GM12878 (cell line): ENCODE measurements at regions not wholly inside any gene's neighbourhood (a gene's known extent, or its start where the extent isn't known, plus 50 kb on each side); places are given as distances from the start of the nearest gene placed in this dataset.

Experiments used
- ATAC-seq: fragments of 200-7000 bp; cut with Tn5 transposase; 3 replicates; pipeline ENCODE4 v1.9.1; 2020; ENCODE audit warnings: mild to moderate bottlenecking, moderate library complexity
- BruUV-seq: library from RNA; stranded (reverse); fragments of 400-500 nt; replicated peaks from 2 replicates; lab custom pipeline; 2021; lab: Mats Ljungman, UMichigan
- CTCF ChIA-PET: fragments of 300-600 bp; sonication (Branson Sonifier 250); formaldehyde crosslinking; extraction: SDS; loops from one replicate; lab custom pipeline; 2021; ENCODE audit warnings: inconsistent platforms; lab: Yijun Ruan, JAX
- POLR2A ChIA-PET: fragments of 350-600 bp; formaldehyde crosslinking; extraction: SDS; loops from one replicate; lab custom pipeline; 2021; ENCODE audit warnings: inconsistent platforms; lab: Charles Lee
- RAD21 ChIA-PET: fragments of 300-600 bp; sonication (Branson Sonifier 250); formaldehyde crosslinking; loops from one replicate; lab custom pipeline; 2023; ENCODE audit warnings: antibody characterized with exemption; ENCODE audit not compliant: unreplicated experiment; lab: Charles Lee
- SMC1A ChIA-PET: fragments of 300-600 bp; sonication (Branson Sonifier 250); formaldehyde crosslinking; loops from one replicate; lab custom pipeline; 2023; ENCODE audit not compliant: unreplicated experiment, uncharacterized antibody; lab: Charles Lee
- DNase-seq: peaks from one replicate; pipeline ENCODE4 v3.0.0-alpha.2; 2011; ENCODE audit warnings: low read depth, low spot score
- FAIRE-seq: peaks from 3 replicates; lab custom pipeline; 2011; peaks lifted over from hg19 to GRCh38; lab: Jason Lieb, UNC
- H2AFZ ChIP-seq: 2 replicates; pipeline ENCODE4 v1.6.0; 2011; ENCODE audit warnings: low read depth, low read length, control low read depth; ENCODE audit not compliant: control insufficient read depth
- H3K27ac ChIP-seq: 2 replicates; pipeline ENCODE4 v1.5.1; 2011; ENCODE audit warnings: control low read depth; ENCODE audit not compliant: control insufficient read depth, insufficient read depth
- H3K27me3 ChIP-seq, 2 experiments: replicated peaks in 1 of 2; 2 replicates each; pipeline versions ENCODE4 v1.6.0 to v1.6.1; 2011; ENCODE audit warnings: low read length in 1 of 2; ENCODE audit not compliant: control insufficient read depth in 2 of 2, insufficient read depth in 2 of 2
- H3K36me3 ChIP-seq, 2 experiments: 2 replicates each; pipeline ENCODE4 v1.5.1; 2011; ENCODE audit warnings: low read length in 1 of 2; ENCODE audit not compliant: control insufficient read depth in 2 of 2, insufficient read depth in 2 of 2
- H3K4me1 ChIP-seq: 2 replicates; pipeline ENCODE4 v1.6.1; 2011; ENCODE audit warnings: mild to moderate bottlenecking, low read length, moderate library complexity, mixed read lengths; ENCODE audit not compliant: control insufficient read depth, insufficient read depth
- H3K4me2 ChIP-seq: 2 replicates; pipeline ENCODE4 v1.6.0; 2011; ENCODE audit warnings: control low read depth; ENCODE audit not compliant: control insufficient read depth, insufficient read depth
- H3K4me3 ChIP-seq: fragments of 200-600 bp; sonication (generic); 2 replicates; pipeline ENCODE4 v1.5.1; 2016
- H3K79me2 ChIP-seq: 2 replicates; pipeline ENCODE4 v1.6.0; 2011; ENCODE audit warnings: low read length; ENCODE audit not compliant: control insufficient read depth, insufficient read depth
- H3K9ac ChIP-seq: 2 replicates; pipeline ENCODE4 v1.8.0; 2011; ENCODE audit warnings: low read length, control low read depth, mixed read lengths; ENCODE audit not compliant: control insufficient read depth, insufficient read depth
- H3K9me3 ChIP-seq: replicated peaks from 3 replicates; pipeline ENCODE4 v1.5.1; 2011; ENCODE audit warnings: mild to moderate bottlenecking, low read length; ENCODE audit not compliant: control insufficient read depth, insufficient read depth
- H4K20me1 ChIP-seq: 2 replicates; pipeline ENCODE4 v1.6.0; 2011; ENCODE audit not compliant: control insufficient read depth, insufficient read depth
- BCL11A ChIP-seq: IDR thresholded peaks from 2 replicates; pipeline ENCODE4 v1.6.1; 2011; ENCODE audit warnings: low read depth, low read length
- ETV6 ChIP-seq, 2 experiments: fragments of 450-650 bp in 1 of 2; IDR thresholded peaks in 1 of 2; conservative IDR thresholded peaks in 1 of 2; 2 replicates each; pipeline ENCODE4 v1.6.1; 2014; ENCODE audit warnings: antibody characterized with exemption in 1 of 2, borderline replicate concordance in 1 of 2, low read depth in 1 of 2, mild to moderate bottlenecking in 1 of 2, moderate library complexity in 1 of 2
- KAT2A ChIP-seq: conservative IDR thresholded peaks from 2 replicates; pipeline ENCODE4 v1.6.1; 2011; ENCODE audit warnings: low read depth, low read length; ENCODE audit not compliant: control insufficient read depth
- MEF2A ChIP-seq: IDR thresholded peaks from 2 replicates; pipeline ENCODE4 v1.6.1; 2011; ENCODE audit warnings: low read depth, mild to moderate bottlenecking, low read length, moderate library complexity; ENCODE audit not compliant: insufficient read depth
- MTA2 ChIP-seq: fragments of 450-650 bp; IDR thresholded peaks from 2 replicates; pipeline ENCODE4 v1.6.1; 2016; ENCODE audit warnings: low read depth, mild to moderate bottlenecking, moderate library complexity
- MTA3 ChIP-seq: IDR thresholded peaks from 2 replicates; pipeline ENCODE4 v1.6.1; 2012; ENCODE audit warnings: low read length, inconsistent platforms, borderline replicate concordance
- MYC ChIP-seq: IDR thresholded peaks from 2 replicates; pipeline ENCODE4 v1.6.1; 2011; ENCODE audit warnings: mild to moderate bottlenecking, low read length, moderate library complexity, inconsistent platforms; ENCODE audit not compliant: insufficient read depth, insufficient replicate concordance, insufficient read length, severe bottlenecking
- NFYA ChIP-seq: IDR thresholded peaks from 2 replicates; pipeline ENCODE4 v1.6.1; 2011; ENCODE audit warnings: low read depth, mild to moderate bottlenecking, low read length, improper control_type of control experiment, borderline replicate concordance
- NR2C2 ChIP-seq: IDR thresholded peaks from 2 replicates; pipeline ENCODE4 v1.6.1; 2011; ENCODE audit warnings: borderline replicate concordance, low read depth; ENCODE audit not compliant: control insufficient read depth, insufficient read length
- RAD51 ChIP-seq: fragments of 450-650 bp; IDR thresholded peaks from 2 replicates; pipeline ENCODE4 v1.6.1; 2016; ENCODE audit warnings: moderate library complexity, mild to moderate bottlenecking, inconsistent platforms
- SMARCA5 ChIP-seq: fragments of 450-650 bp; IDR thresholded peaks from 2 replicates; pipeline ENCODE4 v1.6.1; 2017; ENCODE audit warnings: mild to moderate bottlenecking
- SP1 ChIP-seq: IDR thresholded peaks from one replicate; pipeline ENCODE4 v1.6.1; 2011; ENCODE audit warnings: low read depth, low read length
- TBL1XR1 ChIP-seq: IDR thresholded peaks from 2 replicates; pipeline ENCODE4 v1.6.1; 2012; ENCODE audit warnings: low read depth, low read length, improper control_type of control experiment
- TCF3 ChIP-seq: IDR thresholded peaks from 2 replicates; pipeline ENCODE4 v1.6.1; 2012; ENCODE audit warnings: low read depth, mild to moderate bottlenecking, low read length, borderline replicate concordance; ENCODE audit not compliant: insufficient read depth
- USF2 ChIP-seq: IDR thresholded peaks from 2 replicates; pipeline ENCODE4 v1.6.1; 2011; ENCODE audit warnings: low read depth, low read length, improper control_type of control experiment, borderline replicate concordance
- ZBTB40 ChIP-seq: fragments of 450-650 bp; IDR thresholded peaks from 2 replicates; pipeline ENCODE4 v1.6.1; 2016; ENCODE audit warnings: mild to moderate bottlenecking, moderate library complexity, borderline replicate concordance
- ZNF274 ChIP-seq: IDR thresholded peaks from one replicate; pipeline ENCODE4 v1.8.0; 2011; ENCODE audit not compliant: insufficient read length, insufficient read depth
- WGBS: methylation state at CpG from one replicate; pipeline ENCODE4 v1.1.6; 2016; ENCODE audit warnings: low lambda C conversion rate; ENCODE audit not compliant: insufficient replicate concordance, insufficient coverage; ENCODE audit errors: missing lambda C conversion rate; 5-methylcytosine and 5-hydroxymethylcytosine counted together
- in situ Hi-C: fragments of 300-500 bp; cut with MboI; formaldehyde crosslinking; loops from 9 replicates; pipeline ENCODE4 v1.14.3; 2018; ENCODE audit warnings: mixed read lengths
- intact Hi-C: fragments of 100-400 bp; cut with micrococcal nuclease; formaldehyde crosslinking; loops from one replicate; pipeline ENCODE4 v1.14.2; 2022; ENCODE audit not compliant: unreplicated experiment

DNA sequence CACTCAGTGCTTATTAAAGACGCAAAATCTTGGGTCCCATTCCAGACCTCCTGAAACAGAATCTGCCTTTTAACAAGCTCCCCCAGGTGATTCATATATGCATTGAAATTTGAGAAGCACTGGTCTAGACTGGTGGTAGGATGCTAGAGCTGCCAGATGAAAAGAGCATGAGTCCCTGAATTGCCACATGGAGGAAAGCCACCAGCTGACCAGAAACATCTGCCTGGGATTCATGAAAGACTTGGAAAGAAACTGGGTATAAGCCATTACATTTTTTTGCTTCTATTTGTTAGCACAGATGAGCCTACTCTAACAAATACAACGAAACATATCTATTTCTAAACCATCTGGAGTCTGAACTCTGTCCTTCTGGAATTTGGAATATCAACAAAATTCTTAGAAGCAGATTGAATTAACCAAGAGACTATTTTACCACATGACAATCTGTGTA is 228.9 kb downstream of the RBM43 start:
- BruUV-seq = no TSS peak
- 19% methylated on average over 2 of the region's 2 CpGs for WGBS
- in situ Hi-C loops = no loop called here
- DNase-seq = no peak
- Histone ChIP-seq H3K4me2 (no peak overlapping the region), H3K9me3 (no peaks in the 10 kb centered on the region), H3K4me3 (no peak overlapping the region), H3K4me1 (no peaks in the 10 kb centered on the region), H2AFZ (no peak overlapping the region), H4K20me1 (no peaks in the 10 kb centered on the region), H3K27me3 (no peaks in the 10 kb centered on the region), H3K79me2 (no peaks in the 10 kb centered on the region), H3K27ac (no peak overlapping the region), H3K9ac (no peak overlapping the region), H3K36me3 (no peaks in the 10 kb centered on the region)
- intact Hi-C loops = no loop called here
- ChIA-PET RAD21 (no interaction called here), POLR2A (no interaction called here), CTCF (interaction anchor here (1.2 to 2.0 kb wide), 4 partner anchors 10 to 167 kb away, joined by 3 to 5 read pairs (median 3); no protein-coding TSS in a partner anchor), SMC1A (interaction anchor here (0.9 to 1.1 kb wide), 2 partner anchors 10 to 1434 kb away, joined by 3 read pairs; no protein-coding TSS in a partner anchor)
- no peak for ATAC-seq
- no peak for FAIRE-seq
- TF ChIP-seq NFYA (no peak), ZBTB40 (no peak), ZNF274 (no peak), RAD51 (no peak), KAT2A (no peak), MTA2 (no peak), ETV6 (conservative IDR thresholded peaks at IDR 0.05 in 1 of 2, IDR thresholded peaks at IDR 0.05 in 1 of 2; ENCODE audit: borderline replicate concordance in 1 of 2, low read depth in 1 of 2) (no peak), NR2C2 (no peak), MTA3 (no peak), SP1 (no peak), TBL1XR1 (no peak), USF2 (no peak), SMARCA5 (no peak), MEF2A (no peak), MYC (no peak), TCF3 (no peak), BCL11A (no peak)
